Frontal cortex (tissue), 3 donors: ENCODE measurements at regions not wholly inside any gene's neighbourhood (a gene's known extent, or its start where the extent isn't known, plus 50 kb on each side); places are given as distances from the start of the nearest gene placed in this dataset.

Source experiments
- DNase-seq, 2 donors: peaks; one replicate each; pipeline ENCODE4 v3.0.0; 2012; ENCODE audit warnings: low spot score in 2 of 2
- FAIRE-seq: peaks from 2 replicates; lab custom pipeline; 2012; peaks lifted over from hg19 to GRCh38; lab: Jason Lieb, UNC
- donor health status: control.
- donor health status: control.
- donor health status: control.

DNA sequence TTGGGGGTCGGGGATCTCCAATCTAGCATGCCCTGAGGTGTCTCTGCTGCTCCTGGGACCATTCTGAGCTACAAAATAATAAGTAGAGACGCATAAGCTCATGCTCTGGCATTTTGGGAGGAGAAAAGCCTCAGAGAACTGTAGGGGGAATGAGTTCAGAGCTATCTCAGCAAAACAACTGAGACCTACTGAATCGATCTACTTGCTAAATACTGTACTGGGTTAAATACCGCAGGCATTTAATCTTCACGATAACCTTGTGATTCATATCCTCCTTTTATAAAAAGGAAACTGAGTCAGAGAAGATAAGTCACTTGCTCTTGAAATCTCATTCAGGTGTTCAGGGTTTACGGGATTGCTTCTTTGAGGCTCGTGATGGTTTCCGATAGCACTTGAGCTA is 468.1 kb downstream of the FGF9 start:
- DNase-seq, result no peak
- FAIRE-seq, result no peak

DNA sequence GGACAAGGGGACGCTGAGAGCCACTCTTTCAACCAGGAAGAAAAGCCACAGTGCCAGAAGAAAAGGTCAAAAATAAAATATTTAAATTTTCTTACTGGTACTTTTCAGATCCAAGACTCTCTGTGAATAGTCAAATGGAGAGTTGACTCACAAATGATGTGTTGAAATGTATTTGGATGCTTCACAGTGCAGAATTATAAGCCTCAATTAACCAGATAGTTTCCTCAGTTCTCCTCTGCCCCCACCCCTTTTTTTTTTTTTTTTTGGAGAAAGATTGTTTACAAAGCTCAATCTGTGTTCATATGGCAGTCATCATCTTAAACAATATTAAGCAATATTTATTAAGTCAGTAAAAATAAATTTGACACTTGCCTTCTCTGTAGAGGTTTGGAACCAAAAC is 470.8 kb downstream of the FGF9 start:
- FAIRE-seq, result no peak
- no peak for DNase-seq

DNA sequence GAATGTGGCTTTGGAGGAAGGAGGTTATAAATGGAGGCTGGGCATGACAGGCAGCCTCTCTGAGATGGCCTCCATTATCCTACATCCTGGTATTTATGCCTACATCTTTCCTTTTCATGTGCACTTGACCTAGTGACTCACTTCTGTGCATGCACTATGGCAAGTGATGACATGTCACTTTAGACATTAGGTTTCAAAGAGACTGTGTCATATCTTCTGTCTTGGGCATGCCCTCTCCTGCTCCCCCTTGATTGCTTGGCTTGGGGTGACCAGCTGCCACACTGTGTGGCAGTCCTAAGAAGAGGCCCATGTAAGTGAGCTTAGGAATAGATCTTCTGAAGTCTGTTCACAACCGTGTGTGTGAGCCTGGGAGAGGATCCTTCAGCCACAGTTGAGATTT is 472.8 kb downstream of the FGF9 start:
- FAIRE-seq (no peak), DNase-seq (no peak)

DNA sequence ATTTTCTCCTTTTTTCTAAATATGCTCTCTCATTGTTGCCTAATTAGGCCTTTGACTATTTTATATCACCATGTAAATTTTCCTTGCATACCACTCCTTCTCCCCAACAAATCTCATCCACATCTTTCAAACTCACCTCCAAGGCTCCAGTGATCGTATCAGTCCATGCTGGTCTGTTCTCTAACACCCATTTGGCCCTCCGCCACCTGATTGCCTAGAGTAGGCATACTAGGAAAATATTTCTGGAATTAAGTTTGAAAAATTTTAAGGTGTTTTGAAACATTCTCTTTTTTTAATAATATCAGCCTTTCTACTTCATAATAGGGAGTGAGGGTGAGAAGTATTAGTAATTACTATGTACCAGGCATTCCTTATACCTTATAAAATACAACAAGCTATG is 473.9 kb downstream of the FGF9 start:
- DNase-seq, result no peak
- no peak for FAIRE-seq

DNA sequence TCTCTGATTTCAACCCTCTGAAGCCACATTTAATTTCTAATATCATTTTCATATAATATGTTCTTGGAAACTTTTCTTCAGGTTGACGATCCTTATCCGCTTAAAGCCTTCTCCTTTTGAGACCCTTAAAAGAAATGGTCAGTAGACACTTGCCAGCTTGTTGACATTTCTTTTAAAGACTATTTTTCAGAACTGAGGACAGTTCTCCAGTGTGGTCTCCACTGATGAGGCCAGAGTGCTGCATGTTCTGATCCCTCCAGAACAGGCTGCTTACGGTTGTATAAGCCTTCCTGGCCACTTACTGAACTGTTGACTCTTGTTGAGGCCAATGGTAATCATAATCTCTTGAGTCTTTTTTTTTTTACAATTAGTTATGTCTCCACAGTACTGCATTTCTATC is 477.3 kb downstream of the FGF9 start:
- no peak for DNase-seq
- no peak for FAIRE-seq

DNA sequence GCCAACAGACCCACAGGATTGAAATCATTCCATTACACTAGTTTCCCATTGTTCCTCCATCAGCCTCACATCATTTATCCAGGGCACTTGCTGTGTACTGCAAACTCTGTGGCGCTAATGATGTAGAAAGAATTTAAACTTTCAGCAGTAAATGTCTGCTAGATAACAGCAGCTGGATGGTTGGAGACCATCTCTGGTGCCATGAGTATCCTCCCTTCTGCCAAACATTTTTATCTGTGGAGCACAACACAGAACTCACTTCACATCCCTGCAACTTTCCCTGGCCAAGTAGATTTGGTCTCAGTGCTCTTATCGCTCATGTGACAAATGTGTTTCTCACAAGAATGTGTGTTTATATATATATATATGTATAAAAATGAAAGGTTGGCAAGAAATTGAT is 481.9 kb downstream of the FGF9 start:
- DNase-seq (no peak), FAIRE-seq (no peak)

DNA sequence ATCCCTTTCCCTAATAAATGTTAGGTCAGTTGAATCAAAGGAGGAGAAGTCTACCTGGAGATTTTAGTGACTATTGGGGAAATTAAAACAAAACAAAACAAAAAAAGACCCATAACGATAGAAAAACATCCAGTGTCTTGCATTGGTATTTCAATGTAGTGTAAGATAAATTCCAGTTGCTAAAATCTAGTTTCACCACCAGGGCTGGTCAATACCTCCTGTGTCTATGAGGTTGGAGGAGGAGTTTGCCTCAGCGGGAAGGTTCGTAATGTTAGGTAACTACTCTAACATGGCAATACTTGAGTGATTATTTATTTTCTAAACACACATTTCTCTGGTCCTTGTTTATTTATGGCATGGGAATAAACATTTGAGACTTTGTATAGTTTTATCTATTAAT is 483.2 kb downstream of the FGF9 start:
- no peak for DNase-seq
- no peak for FAIRE-seq

DNA sequence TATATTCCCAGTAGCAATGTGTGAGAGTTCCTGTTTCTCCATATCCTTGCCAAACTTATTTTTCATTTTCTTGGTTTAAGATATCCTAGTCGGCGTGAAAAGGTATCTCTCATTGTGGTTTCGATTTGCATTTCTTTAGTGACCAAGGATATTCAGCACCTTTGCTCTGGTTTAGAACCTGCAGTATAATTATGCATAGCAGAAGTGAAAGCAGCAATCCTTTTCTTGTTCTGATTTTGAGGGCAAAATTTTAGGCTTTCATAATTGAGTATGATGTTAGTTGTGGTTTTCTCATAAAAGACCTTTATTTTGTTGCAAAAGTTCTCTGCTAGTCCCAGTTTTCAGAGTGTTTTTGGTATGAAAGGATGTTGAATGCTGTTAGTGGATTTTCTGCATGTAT is 491.0 kb downstream of the FGF9 start:
- FAIRE-seq (no peak), DNase-seq (no peak)

DNA sequence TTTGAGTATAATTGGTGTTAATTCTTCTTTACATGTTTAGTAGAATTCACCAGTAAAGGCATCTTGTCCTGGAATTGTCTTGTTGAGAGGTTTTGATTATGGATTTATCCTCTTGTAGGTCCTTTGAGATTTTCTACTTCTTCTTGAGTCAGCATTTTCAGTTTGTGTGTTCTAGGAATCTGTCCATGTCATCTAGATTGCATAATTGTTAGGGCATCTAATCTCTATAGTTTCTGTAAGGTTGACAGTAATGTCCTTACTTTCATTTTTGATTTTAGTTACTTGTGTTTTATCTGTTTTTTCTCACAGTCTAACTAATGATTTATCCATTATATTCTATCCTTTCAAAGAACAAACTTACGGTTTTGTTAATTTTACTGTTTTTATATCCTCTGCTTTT is 492.0 kb downstream of the FGF9 start:
- FAIRE-seq, result no peak
- no peak for DNase-seq

DNA sequence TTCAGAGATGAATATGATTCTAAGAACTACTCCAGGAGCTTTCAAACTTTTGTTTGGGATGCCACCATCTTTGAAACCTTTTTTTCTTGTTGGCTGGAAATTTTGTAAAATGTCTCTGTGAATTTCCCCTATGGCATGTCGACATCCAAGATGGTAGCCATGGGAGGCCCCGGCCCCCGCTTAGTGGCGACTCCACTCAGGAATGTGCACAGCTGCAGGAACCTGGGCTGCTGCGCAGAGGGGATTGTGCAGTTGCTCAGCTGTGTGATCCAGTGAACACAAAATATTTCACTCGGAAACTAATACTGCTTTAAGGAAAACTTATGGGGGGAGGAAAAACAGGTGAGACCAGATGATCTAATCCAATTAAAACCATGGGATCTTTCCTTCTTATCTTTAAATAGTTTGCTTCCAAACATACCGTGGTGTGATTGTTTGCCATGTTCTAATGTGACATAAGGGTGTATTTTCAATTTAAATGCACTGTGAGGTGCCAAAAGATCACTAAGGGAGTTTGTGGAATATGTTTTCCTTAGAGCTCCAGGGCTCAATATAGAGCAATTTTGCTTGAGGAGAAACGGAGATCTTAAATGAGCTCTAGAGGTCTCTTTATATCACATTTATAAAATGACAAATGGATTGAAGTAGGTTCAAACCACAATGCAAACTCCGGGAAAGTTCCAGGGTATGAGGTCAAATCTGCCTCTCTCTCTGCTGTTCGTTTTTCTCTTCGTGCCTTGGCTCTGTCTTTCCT is 497.7 kb downstream of the FGF9 start:
- DNase-seq, result no peak

DNA sequence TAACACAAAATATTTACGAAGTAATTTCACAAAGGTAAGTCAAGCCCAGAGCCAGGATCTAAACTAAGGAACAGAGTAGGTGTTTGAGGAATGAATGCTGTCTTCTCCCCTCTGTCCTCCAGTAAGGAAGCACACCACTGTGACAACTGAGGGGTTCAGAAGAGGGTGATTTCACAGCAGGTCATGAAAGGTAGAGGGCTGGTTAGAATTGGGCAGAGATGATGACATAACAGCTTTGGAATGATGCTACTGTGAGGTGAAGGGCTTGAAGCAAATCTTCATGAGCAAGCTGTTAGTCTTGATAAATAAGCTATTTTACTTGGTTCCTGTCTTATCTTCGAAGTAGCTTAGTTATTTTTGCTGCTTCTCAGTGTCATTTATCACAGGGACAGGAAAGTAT is 498.6 kb downstream of the FGF9 start:
- FAIRE-seq, result no peak
- DNase-seq, result no peak

More for the DNA sequence above, 497.7 kb downstream of the FGF9 start:
- no peak for FAIRE-seq

DNA sequence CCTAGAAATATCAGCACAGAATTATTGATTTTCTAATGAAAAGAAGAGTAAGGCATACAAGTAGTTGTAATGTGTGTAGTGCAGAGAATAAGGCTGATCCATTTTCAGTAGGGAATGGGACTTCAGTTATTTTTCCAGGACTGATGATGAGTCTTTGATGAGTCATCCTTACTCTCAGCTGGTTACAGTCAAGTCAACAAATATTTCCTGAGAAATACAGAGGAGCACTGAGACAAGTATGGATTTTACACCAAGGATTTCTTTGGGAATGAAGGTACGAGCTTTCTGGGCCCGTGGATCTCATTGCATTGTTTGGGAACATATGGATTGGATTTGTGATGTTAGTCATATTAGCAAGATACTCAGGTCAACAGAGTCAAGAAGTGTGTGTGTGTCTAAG is 502.7 kb downstream of the FGF9 start:
- FAIRE-seq (no peak), DNase-seq (no peak)

DNA sequence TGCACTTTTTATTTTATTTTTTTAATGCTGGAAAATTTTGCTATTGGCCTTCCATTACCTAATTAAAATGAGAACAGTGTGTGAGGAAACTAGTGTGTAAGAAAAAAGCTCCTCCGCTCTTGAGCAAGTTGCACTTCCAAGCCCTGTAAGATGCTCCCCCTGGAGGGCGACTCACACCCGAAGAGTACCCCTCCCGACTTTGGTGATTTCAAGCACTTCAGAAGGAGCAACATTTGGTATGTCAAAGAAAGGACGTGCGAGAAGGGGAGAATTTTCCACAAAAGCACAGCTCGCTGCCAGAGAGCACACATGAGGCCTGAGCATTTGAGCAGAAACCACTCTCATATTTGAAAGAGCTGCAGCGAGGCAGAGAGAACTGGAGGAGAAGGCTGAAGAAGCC is 504.4 kb downstream of the FGF9 start:
- FAIRE-seq, result no peak
- no peak for DNase-seq

DNA sequence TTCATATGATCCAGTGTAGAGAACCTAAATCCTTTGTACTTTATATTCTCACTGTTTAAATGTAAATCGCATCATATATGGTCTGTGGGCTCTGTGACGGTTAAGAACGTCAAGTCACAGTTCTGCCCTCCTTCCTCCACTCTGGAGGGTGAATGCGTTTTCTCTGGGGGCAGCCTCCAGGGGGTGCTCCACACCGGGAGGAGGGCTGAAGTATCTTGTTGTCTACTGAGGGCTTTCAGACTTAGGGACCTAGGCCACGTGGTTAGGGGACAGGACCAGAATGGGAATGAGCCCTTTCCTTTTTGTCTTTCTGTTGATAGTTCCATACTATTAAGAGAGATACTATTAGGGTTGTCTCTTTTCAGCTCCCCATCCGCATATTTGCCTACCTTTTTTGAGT is 504.9 kb downstream of the FGF9 start:
- DNase-seq, result no peak
- no peak for FAIRE-seq

DNA sequence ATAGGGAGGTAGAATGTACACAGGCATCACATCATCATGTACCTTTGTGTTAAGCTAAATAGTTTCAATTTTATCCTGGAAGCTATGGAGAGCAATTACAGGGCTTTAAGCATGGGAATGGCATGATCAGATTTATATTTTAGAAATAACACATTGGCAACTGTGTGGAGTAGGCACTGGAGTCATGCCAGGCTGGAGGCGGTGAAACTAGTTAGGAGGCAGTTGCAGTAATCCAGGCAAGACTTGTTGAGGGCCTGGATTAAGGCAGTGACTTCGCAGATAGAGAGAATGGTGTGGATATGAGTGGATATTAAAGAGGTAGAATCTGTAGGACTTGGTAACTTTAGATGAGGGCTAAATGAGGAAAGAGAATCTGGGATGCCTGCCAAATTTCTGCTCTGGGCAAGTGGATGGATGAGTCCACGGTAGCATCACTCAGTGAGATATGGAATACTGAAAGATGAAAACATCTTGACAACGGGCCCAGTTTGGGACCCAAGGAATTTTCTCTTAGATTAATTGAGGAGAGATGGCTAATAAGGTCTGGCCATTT is 506.2 kb downstream of the FGF9 start:
- FAIRE-seq (no peak), DNase-seq (no peak)

DNA sequence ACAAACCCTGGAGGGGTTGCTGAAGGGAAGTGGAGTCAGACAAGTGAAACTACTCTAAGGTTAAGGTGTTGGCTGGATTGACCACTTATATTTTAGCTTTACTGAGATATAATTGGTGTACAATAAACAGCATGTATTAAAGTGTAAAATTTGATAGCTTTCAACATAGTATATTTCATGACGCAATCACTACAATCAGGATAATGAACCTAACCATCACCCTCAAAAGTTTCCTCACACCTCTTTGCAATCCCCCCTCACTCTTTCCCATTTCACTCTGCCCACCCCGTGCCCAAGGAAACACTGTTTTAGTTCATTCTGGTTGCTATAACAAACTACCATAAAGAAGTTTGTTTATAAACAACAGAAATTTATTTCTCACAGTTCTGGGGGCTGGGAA is 508.0 kb downstream of the FGF9 start:
- FAIRE-seq (no peak), DNase-seq (no peak)

DNA sequence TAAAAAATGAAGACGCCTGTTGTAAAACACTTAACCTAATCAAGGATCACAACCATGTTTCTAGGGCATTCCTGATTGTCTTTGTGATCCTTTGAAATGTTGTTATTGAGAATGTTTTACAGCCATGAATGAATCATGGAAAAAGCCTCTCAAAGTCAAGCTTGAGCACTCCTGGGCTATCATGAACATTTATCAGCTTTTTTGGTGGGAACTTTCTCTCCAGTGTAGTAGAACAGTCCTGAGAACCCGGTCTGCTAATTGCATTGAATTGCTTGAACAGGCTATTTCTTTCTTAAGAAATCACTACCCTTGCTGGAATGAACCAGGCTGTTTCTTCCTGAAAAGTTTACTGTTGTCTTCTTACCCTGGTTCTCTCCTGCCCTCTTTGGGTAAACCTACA is 516.5 kb downstream of the FGF9 start:
- DNase-seq, result no peak
- no peak for FAIRE-seq

DNA sequence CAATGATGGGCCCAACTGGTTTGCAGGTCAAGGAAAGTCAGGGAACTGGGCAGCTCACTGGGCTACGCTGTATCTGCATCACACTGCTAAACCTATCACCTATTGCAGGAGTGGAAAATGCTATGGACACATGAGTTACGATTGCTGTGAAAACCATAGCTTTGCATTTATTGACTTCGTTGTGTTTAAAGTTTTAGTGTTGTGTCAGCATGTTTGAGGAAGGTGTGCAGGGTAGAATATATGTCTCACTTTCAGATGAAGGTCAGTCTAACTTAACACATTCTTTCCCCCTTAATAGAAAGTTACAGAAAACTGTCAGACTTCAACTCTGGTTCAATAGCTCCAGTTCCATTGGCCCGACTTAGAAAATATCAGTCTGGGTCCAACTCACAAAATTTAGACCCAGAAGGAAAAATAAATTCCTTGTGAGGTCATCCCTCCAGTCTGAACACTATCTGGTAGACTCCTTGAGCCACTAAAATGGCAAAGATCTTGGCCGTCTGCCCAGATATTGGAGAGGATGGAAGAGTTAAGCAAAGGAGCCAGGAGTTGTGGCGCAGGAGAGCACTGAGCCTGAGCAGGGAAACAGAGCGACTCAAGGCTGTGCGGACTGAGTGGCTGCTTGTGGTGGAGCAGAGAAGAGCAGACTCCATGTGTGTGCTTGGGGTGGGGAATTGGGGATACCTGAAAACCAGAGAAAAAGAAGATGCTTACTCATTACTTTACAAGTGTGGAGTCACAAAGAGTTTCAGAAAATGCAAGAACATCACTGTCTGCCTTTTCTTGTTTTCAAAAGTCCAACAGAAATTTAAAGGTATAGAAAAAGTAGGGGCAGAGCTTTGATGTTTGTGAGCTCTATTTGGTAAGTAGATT is 518.5 kb downstream of the FGF9 start:
- no peak for FAIRE-seq
- no peak for DNase-seq

DNA sequence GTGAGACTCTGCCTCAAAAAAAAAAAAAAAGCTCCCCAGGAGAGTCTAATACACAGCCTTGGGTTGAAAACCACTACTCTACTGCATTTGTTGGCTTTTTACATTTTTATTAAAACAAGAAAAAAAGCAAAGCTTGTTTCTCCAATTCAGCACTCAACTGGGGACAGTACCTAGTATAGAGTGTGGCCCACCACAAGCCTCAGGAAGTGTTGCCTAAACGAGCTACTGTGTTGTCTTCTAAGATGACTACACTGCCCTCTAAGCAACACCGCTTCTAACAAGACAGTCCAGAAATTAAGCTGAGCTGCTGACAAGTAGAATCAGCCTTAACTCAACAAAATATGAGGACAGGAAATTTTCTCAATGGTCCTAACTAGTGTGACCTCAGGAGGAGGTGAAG is 522.2 kb downstream of the FGF9 start:
- DNase-seq, result no peak
- no peak for FAIRE-seq

DNA sequence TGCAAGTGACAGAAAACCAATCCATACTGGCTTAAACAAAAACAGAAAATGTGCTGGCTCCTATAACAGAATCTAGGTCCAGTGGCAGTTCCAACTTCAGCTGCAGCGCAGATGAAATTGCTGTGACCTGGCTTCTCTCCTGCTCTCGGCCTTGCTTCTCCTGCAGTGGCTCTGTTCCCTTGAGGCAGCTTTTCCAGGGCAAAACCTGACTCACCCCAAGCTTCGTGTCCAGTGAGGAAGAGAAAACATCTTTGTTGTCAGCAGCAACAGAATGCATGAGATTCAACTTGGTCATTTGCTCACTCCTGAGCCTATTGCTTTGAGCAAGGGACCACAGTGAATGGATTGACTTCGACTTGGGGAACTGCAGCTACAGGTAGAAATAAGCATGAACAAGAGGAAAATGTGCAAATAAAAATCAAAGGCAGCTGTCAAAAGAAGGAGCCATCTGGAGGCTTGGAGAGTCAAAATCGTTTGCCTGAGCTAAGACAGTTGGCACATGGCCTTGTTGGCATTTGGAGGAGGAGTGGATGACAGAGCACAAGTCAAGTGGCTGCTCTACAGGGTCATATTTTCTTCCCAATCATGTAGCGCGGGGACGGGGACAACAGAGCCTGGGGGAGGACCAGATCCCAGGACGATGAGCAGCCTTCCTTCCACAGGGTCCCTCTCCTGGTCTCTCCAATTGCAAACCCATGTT is 523.4 kb downstream of the FGF9 start:
- DNase-seq, result no peak
- FAIRE-seq, result no peak

DNA sequence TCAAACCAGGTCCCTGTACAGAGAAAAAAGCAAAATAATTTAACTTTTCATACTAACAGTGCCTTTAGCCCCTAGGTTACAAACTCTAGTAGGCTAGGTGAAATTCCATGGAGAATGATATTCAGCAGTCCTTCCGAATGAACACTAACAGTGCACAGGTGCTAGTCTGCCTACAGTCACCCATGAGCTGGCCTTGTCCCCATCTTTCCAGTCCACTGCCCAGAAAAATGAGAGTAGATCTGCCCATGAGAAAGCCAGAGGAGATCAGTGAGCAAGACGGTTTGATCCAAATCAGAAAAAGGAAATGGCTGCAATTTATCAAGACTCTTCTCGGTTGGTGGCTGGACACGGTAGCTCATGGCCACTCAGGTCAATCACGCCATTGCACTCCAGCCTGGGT is 524.9 kb downstream of the FGF9 start:
- DNase-seq (no peak), FAIRE-seq (no peak)
